ENCODE measurements at regions not wholly inside any gene's neighbourhood (a gene's known extent, or its start where the extent isn't known, plus 50 kb on each side); places are given as distances from the start of the nearest gene placed in this dataset.

DNA sequence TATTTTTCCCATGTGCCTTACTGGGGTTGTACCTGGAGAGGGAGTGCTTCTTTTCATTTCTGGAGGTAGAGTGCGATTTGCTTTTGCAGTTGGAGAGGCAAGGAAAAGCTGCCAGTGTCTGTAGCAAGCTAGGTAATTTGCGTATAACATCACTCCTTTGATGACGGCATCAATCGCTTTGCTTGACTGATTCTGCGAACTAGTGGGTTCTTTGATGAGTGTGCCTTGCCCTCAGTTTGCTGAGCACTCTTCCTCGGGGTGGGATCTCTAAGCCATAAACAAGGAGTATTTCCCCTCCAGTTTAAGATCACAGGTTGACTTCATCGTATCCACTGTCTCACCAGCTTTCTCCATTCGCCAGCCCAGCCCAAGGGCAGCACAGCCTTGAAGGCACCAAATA, 344.5 kb downstream of the KCNRG start:
- DNase-seq = no peak
- H3K4me1 ChIP-seq = no peaks in the 10 kb centered on the region
- H3K27me3 ChIP-seq = no peaks in the 10 kb centered on the region
- no peak overlapping the region for H3K27ac ChIP-seq
- no peaks in the 10 kb centered on the region for H3K36me3 ChIP-seq
- TF ChIP-seq, protein P1, sequence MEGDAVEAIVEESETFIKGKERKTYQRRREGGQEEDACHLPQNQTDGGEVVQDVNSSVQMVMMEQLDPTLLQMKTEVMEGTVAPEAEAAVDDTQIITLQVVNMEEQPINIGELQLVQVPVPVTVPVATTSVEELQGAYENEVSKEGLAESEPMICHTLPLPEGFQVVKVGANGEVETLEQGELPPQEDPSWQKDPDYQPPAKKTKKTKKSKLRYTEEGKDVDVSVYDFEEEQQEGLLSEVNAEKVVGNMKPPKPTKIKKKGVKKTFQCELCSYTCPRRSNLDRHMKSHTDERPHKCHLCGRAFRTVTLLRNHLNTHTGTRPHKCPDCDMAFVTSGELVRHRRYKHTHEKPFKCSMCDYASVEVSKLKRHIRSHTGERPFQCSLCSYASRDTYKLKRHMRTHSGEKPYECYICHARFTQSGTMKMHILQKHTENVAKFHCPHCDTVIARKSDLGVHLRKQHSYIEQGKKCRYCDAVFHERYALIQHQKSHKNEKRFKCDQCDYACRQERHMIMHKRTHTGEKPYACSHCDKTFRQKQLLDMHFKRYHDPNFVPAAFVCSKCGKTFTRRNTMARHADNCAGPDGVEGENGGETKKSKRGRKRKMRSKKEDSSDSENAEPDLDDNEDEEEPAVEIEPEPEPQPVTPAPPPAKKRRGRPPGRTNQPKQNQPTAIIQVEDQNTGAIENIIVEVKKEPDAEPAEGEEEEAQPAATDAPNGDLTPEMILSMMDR (IDR thresholded peaks at IDR 0.05) = no peak
- intact Hi-C loops (cut with DNase I) = no loop called here
- H3K4me3 ChIP-seq = no peak overlapping the region
- no peak overlapping the region for H3K9ac ChIP-seq (ENCODE audit: low read depth in 2 of 2, low read length in 2 of 2)
- H3K9me3 ChIP-seq = no peaks in the 10 kb centered on the region

GRCh38 chr13:50360637-50361036, 345.4 kb downstream of the KCNRG start:
- H3K36me3 ChIP-seq = no peaks in the 10 kb centered on the region
- H3K4me1 ChIP-seq = peaks cover 1% of the 10 kb centered on the region
- H3K27ac ChIP-seq = no peak overlapping the region
- no peaks in the 10 kb centered on the region for H3K9me3 ChIP-seq
- TF ChIP-seq, protein P1 (IDR thresholded peaks at IDR 0.05) = no peak
- H3K4me3 ChIP-seq = no peak overlapping the region
- intact Hi-C loops (cut with DNase I) = no loop called here
- H3K9ac ChIP-seq (ENCODE audit: low read depth in 2 of 2, low read length in 2 of 2) = no peak overlapping the region
- no peaks in the 10 kb centered on the region for H3K27me3 ChIP-seq
- no peak for DNase-seq

DNA sequence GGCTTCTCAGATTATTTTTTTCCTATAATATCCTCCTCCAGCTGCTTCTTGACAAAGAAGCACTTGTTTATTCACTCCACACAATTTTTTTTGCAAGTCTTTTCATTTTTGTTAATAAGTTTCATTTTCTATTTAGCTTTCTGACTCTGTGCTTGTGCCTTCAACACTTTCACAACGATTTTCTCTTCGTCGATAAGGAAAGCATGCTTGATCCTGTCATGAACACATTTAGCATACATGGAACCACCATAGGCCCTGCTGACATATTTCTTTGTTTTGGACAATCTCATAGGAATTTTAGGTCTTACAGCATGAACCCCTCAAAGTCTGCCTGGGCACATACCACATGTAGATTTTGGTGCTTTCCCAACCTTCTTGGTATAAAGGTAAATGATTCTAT, 346.0 kb downstream of the KCNRG start:
- Histone ChIP-seq H3K36me3 (no peaks in the 10 kb centered on the region), H3K4me3 (no peak overlapping the region), H3K27ac (no peak overlapping the region), H3K4me1 (peaks cover 6% of the 10 kb centered on the region), H3K9ac (ENCODE audit: low read depth in 2 of 2, low read length in 2 of 2) (no peak overlapping the region), H3K9me3 (no peaks in the 10 kb centered on the region), H3K27me3 (no peaks in the 10 kb centered on the region)
- intact Hi-C loops (cut with DNase I) = no loop called here
- TF ChIP-seq, protein P1 (IDR thresholded peaks at IDR 0.05) = no peak
- no peak for DNase-seq

DNA sequence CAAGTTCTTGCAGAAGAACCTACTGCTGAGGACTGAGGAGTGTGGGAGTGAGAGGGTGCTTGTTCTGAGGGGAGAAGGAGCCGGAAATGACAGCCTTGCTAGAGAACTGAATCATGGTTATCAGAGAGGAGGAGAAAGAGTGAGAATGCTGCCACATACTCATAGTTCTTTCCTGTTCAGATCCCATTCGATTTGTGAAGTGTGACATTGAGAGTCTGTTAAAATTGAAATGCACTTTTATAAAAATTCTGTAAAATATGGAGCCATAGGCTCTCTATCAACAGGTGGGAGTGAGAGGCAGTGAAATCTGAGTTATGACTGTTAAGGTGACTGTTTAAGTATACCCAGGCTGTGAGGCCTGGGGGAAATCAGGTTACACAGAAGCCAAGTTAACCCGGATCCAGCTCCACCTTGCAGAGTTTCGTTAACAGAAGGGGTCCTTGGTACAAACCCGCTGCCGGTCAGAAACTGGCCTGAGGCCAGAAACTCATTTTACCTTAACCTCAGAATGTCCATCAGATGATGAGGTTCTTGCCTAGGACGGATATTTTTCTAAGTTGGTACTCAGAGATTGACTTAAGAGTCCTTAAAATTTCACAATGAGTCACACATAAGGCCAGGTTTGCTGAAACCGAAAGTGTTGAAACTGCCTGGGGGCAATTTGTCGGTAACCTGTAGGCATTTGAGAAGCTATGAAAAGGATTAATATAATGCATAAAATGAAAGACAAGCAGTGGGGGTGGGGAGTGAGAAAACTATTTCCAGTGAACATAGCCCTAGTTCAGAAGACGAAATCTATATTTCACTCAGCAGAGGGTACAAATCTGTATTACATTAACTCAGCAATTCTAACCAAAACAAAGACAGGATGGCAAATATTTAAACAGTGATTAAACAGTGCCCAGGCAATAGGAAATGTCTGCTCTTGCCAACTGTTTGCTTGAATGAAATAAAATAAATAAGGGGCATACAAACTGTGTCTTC, 350.5 kb downstream of the KCNRG start:
- Histone ChIP-seq H3K36me3 (no peaks in the 10 kb centered on the region), H3K27me3 (no peaks in the 10 kb centered on the region), H3K4me1 (peaks cover 8% of the 10 kb centered on the region), H3K4me3 (no peak overlapping the region), H3K9me3 (no peaks in the 10 kb centered on the region), H3K9ac (ENCODE audit: low read depth in 2 of 2, low read length in 2 of 2) (no peak overlapping the region), H3K27ac (no peak overlapping the region)
- DNase-seq = no peak
- intact Hi-C loops (cut with DNase I) = no loop called here
- TF ChIP-seq, protein P1 (IDR thresholded peaks at IDR 0.05) = no peak

DNA sequence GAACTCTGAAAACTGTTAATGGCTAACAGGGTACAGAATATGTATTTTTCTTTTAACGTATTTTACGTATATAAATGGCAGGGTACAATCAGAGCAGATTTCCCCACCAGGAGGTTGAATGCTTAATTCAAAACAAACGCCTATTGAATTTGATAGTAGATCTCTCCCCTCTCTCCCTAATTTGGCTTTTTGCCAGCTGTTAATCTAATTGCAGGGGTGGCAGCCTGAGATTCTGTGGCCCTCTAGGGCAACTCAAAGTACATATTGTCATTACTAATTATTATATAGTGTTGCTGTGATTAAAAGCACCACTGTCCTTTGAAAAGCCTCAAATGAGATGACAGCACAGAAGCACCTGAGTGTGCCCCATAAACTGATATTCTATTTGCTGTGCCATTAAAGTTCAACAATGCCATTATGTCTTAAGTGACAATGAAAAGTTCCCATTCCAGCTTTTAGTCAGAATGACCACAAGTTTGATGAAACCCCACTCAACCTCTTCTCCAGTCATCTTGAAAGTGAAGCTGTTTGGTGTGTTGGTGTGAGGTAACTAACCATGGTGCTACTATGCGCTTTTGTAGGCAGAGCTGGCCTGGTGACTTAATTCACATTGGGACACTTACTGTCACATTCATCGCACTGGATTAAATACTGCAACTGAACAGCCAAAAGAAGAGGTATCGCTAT, 351.4 kb downstream of the KCNRG start:
- no peak for DNase-seq
- no peak overlapping the region for H3K27ac ChIP-seq
- no peak overlapping the region for H3K4me3 ChIP-seq
- H3K27me3 ChIP-seq = no peaks in the 10 kb centered on the region
- no peak overlapping the region for H3K9ac ChIP-seq (ENCODE audit: low read depth in 2 of 2, low read length in 2 of 2)
- H3K36me3 ChIP-seq = no peaks in the 10 kb centered on the region
- no peaks in the 10 kb centered on the region for H3K9me3 ChIP-seq
- TF ChIP-seq, protein P1 (IDR thresholded peaks at IDR 0.05) = no peak
- peaks cover 8% of the 10 kb centered on the region for H3K4me1 ChIP-seq
- intact Hi-C loops (cut with DNase I) = no loop called here

All from colonic mucosa (tissue), 4 donors.